Retinal pigment epithelial cell (primary cell): ENCODE measurements at regions not wholly inside any gene's neighbourhood (a gene's known extent, or its start where the extent isn't known, plus 50 kb on each side); places are given as distances from the start of the nearest gene placed in this dataset.

Experiments used
- DNase-seq: peaks from one replicate; pipeline ENCODE4 v3.0.0-alpha.2; 2010; ENCODE audit warnings: low read depth
- H3K4me3 ChIP-seq: 2 replicates; pipeline ENCODE4 v1.5.1; 2011; ENCODE audit warnings: mild to moderate bottlenecking, low read length, control low read depth, moderate library complexity
- TF ChIP-seq, protein P1 (sequence below): conservative IDR thresholded peaks from 2 replicates; pipeline ENCODE4 v1.5.1; 2011; ENCODE audit warnings: low read depth, low read length, control low read depth, inconsistent platforms

DNA sequence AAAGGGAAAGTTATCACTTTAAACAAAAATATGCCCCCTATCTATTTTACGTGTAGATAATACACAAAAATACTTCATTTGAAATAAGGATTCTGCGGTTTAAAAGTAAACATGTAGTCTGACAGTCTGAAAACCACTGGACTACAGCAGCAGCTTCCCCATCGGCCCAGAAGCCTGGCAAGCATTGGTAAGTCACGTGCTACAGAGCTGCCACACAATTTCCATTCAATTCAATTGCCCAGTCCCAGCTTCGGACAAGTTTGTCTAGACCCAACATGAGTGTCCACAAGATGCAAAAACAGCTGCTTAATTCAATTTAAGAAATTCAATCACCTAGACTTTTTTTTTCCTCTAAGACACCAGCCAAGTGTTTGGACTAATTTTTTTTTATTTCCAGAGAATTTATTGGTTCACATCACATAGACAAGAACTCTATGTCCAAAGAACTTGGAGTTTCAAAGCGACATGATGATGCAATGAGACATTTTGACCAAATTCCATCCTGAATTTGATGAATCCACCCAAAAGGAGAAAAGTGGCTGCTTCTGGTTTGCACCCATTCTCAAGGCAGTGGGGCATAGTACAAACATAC, 458.9 kb downstream of the COG6 start:
- no peak overlapping the region for H3K4me3 ChIP-seq
- TF ChIP-seq, protein P1, sequence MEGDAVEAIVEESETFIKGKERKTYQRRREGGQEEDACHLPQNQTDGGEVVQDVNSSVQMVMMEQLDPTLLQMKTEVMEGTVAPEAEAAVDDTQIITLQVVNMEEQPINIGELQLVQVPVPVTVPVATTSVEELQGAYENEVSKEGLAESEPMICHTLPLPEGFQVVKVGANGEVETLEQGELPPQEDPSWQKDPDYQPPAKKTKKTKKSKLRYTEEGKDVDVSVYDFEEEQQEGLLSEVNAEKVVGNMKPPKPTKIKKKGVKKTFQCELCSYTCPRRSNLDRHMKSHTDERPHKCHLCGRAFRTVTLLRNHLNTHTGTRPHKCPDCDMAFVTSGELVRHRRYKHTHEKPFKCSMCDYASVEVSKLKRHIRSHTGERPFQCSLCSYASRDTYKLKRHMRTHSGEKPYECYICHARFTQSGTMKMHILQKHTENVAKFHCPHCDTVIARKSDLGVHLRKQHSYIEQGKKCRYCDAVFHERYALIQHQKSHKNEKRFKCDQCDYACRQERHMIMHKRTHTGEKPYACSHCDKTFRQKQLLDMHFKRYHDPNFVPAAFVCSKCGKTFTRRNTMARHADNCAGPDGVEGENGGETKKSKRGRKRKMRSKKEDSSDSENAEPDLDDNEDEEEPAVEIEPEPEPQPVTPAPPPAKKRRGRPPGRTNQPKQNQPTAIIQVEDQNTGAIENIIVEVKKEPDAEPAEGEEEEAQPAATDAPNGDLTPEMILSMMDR, result no peak
- no peak for DNase-seq

DNA sequence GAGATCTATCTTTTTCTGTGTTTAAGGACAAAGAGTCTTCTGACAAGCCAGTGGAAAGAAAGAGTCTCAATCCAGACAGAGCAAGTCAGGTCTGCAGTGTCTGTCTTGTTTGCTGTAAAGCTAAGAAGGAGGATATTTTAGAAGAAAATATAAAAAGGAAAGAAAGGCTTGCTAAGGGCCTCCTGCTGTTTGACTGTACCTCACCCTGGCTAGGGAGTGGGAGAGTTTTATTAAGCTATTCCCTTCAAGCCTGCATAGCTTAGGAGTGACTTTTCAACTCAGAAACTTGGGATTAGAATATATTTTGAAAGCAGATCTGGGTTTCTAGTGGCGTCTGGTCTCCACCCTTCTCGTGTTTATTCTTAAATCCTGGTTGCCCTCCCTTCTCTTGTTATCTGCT, 460.0 kb downstream of the COG6 start:
- no peak for DNase-seq
- TF ChIP-seq, protein P1, result no peak
- no peak overlapping the region for H3K4me3 ChIP-seq

DNA sequence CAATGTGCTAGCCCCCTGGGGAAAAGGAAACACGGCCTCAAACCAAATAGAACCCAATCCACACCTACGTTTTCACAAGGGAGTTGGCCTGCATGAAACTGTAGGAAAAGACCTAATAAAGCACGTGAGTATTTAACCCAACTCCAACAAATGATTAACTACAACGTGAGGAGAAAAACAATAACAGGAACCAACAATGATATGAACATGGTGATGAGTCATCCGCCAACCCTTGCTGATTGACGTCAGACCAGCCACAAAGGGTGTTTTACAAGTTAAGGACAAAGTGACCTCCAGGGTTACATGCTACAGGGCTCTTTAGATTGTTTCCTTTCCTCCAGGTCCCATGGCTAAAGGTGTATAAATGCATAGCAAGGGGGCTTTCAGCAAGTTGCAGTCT, 460.5 kb downstream of the COG6 start:
- peak; percentile 93 for DNase-seq
- TF ChIP-seq, protein P1, result no peak

DNA sequence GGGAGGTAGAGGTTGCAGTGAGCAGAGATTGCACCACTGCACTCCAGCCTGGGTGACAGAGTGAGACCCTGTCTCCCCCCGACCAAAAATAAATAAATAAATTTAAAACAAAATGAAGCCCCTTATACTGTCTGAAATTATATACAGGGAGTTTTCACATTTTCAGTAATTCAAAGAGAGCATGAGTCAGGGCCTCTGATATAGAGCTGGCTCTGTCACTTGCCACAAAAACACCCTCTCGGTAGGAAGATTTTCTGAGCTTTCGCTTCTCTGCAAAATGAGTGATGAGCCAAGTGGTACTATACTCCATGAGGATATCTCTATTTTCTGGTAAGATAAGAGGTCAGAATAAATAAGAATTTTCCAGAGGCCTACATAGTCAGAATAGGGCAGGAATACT, 462.9 kb downstream of the COG6 start:
- H3K4me3 ChIP-seq, result no peak overlapping the region
- DNase-seq, result no peak
- TF ChIP-seq, protein P1, result no peak

More for the DNA sequence above, 460.5 kb downstream of the COG6 start:
- no peak overlapping the region for H3K4me3 ChIP-seq

DNA sequence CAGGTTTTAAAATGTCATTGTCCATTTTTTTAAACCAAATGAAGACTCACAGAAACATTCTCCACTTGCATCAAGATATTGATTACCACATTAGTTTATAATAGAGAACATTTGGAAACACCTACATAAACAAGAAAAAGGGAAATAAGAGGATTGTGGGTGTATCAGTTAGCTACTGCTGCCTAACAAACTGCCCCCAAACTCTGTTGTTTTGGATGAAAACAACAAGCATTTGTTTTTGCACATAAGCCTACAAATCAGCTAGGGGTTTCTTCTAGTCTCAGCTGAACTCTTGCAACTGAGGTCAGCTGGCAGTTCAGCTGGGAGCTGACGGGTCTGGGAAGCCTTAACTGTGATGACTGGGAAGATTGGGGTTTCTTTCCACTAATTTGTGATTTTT, 464.4 kb downstream of the COG6 start:
- TF ChIP-seq, protein P1, result no peak
- DNase-seq, result no peak
- no peak overlapping the region for H3K4me3 ChIP-seq

DNA sequence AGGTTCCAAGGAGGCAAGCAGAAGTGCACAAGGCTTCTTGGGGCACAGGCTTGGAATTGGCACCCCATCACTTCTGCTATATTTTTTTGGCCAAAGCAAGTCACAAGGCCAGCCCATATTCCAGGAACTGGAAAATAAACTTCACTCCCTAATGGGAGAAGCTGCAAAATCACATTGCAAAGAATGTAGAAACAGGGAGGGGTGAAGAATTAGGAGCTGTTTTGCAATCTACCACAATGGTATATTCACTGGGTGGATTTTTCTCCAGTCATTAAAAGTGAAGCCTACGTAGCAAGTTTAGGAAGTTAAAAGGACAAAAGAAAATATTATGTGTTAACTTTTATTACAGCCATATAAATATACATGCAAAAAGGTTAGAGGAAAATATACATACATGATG, 464.8 kb downstream of the COG6 start:
- H3K4me3 ChIP-seq, result no peak overlapping the region
- TF ChIP-seq, protein P1, result no peak
- no peak for DNase-seq

DNA sequence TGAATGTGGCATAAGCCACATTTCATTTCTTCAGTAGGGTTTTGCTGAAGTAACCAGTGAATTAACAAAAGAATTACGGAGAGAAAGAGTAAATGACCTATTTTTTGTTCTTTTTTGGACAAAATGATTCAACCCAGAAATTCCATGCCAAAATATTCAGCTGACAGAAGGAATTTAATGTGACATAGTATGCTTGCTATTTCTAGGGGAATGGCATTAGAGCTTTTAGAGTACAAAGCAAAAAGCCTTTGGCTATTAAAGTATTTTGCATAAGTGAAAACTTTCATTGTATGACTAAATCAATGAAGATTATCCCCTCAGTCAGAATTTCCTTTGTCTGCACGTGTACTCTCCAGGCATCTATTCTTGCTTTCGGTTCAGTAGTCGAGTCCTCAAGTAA, 465.3 kb downstream of the COG6 start:
- TF ChIP-seq, protein P1, result no peak
- DNase-seq, result peak; percentile 65
- H3K4me3 ChIP-seq, result no peak overlapping the region
